K562 (cell line): ENCODE measurements at regions not wholly inside any gene's neighbourhood (a gene's known extent, or its start where the extent isn't known, plus 50 kb on each side); places are given as distances from the start of the nearest gene placed in this dataset.
A peak's percentile ranks its signal among the peaks of the same experiment; 100 is the strongest.

ENCODE experiments used
- ASH1L ChIP-seq: fragments of 450-650 bp; IDR thresholded peaks from 2 replicates; pipeline ENCODE4 v1.6.1; 2018; ENCODE audit warnings: borderline replicate concordance, mild to moderate bottlenecking, low read depth; ENCODE audit not compliant: partially characterized antibody
- E2F8 ChIP-seq: fragments of 450-650 bp; IDR thresholded peaks from 2 replicates; pipeline ENCODE4 v1.7.1; 2018; ENCODE audit warnings: mild to moderate bottlenecking, low read depth; ENCODE audit not compliant: partially characterized antibody
- HMGXB4 ChIP-seq: sonication (generic); formaldehyde crosslinking; IDR thresholded peaks from 2 replicates; pipeline ENCODE4 v1.8.1; 2023; ENCODE audit warnings: mild to moderate bottlenecking, missing genetic modification reagents
- IRF9 ChIP-seq: fragments of 450-650 bp; IDR thresholded peaks from 2 replicates; pipeline ENCODE4 v1.6.1; 2016; ENCODE audit warnings: missing biosample characterization, missing genetic modification characterization
- TF ChIP-seq, protein P1 (sequence below): fragments of 450-650 bp; IDR thresholded peaks from 2 replicates; pipeline ENCODE4 v1.6.1; 2016; ENCODE audit warnings: mild to moderate bottlenecking, moderate library complexity
- TF ChIP-seq, protein P2 (sequence below): sonication (generic); formaldehyde crosslinking; IDR thresholded peaks from 2 replicates; pipeline ENCODE4 v1.8.0; 2022; ENCODE audit warnings: missing genetic modification reagents, mild to moderate bottlenecking, moderate library complexity, borderline replicate concordance

DNA sequence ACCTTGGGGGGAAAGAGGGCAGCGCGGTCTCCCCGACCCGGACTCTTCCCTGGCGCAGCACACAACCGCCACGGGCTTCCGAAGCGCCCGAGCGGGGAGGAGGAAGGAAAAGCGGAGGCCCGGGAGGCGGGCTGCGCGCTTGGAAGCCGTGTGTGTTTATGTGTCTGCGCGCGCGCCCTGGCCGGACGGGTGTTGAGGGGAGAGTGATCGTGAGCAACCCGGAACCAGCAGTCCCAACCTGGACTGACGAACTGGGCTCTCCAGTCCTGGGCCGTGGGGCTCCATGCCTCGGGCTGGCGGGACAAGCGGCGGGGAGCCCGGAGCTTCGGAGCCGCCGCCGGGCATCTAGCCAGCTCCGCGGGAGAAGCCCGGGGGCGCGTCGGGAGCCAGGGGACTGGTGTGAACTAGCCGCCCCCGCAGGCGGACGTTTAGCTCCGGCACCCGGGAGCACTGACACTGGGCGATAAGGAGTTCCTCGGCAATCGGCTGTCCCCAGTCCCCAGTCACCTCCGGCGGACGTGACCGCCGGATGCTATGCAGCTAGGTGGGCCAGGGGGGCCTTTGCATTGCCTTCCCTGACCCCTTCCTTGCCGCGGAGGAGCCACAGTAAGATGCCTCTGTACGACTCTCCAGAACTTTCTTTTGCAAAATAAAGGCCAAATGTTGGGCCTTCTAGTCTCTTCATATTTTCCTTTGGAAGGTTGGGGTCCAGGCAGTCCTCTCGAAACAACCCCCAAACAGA lies 74.8 kb upstream of the BCOR start (continued):
- TF ChIP-seq, protein P1, sequence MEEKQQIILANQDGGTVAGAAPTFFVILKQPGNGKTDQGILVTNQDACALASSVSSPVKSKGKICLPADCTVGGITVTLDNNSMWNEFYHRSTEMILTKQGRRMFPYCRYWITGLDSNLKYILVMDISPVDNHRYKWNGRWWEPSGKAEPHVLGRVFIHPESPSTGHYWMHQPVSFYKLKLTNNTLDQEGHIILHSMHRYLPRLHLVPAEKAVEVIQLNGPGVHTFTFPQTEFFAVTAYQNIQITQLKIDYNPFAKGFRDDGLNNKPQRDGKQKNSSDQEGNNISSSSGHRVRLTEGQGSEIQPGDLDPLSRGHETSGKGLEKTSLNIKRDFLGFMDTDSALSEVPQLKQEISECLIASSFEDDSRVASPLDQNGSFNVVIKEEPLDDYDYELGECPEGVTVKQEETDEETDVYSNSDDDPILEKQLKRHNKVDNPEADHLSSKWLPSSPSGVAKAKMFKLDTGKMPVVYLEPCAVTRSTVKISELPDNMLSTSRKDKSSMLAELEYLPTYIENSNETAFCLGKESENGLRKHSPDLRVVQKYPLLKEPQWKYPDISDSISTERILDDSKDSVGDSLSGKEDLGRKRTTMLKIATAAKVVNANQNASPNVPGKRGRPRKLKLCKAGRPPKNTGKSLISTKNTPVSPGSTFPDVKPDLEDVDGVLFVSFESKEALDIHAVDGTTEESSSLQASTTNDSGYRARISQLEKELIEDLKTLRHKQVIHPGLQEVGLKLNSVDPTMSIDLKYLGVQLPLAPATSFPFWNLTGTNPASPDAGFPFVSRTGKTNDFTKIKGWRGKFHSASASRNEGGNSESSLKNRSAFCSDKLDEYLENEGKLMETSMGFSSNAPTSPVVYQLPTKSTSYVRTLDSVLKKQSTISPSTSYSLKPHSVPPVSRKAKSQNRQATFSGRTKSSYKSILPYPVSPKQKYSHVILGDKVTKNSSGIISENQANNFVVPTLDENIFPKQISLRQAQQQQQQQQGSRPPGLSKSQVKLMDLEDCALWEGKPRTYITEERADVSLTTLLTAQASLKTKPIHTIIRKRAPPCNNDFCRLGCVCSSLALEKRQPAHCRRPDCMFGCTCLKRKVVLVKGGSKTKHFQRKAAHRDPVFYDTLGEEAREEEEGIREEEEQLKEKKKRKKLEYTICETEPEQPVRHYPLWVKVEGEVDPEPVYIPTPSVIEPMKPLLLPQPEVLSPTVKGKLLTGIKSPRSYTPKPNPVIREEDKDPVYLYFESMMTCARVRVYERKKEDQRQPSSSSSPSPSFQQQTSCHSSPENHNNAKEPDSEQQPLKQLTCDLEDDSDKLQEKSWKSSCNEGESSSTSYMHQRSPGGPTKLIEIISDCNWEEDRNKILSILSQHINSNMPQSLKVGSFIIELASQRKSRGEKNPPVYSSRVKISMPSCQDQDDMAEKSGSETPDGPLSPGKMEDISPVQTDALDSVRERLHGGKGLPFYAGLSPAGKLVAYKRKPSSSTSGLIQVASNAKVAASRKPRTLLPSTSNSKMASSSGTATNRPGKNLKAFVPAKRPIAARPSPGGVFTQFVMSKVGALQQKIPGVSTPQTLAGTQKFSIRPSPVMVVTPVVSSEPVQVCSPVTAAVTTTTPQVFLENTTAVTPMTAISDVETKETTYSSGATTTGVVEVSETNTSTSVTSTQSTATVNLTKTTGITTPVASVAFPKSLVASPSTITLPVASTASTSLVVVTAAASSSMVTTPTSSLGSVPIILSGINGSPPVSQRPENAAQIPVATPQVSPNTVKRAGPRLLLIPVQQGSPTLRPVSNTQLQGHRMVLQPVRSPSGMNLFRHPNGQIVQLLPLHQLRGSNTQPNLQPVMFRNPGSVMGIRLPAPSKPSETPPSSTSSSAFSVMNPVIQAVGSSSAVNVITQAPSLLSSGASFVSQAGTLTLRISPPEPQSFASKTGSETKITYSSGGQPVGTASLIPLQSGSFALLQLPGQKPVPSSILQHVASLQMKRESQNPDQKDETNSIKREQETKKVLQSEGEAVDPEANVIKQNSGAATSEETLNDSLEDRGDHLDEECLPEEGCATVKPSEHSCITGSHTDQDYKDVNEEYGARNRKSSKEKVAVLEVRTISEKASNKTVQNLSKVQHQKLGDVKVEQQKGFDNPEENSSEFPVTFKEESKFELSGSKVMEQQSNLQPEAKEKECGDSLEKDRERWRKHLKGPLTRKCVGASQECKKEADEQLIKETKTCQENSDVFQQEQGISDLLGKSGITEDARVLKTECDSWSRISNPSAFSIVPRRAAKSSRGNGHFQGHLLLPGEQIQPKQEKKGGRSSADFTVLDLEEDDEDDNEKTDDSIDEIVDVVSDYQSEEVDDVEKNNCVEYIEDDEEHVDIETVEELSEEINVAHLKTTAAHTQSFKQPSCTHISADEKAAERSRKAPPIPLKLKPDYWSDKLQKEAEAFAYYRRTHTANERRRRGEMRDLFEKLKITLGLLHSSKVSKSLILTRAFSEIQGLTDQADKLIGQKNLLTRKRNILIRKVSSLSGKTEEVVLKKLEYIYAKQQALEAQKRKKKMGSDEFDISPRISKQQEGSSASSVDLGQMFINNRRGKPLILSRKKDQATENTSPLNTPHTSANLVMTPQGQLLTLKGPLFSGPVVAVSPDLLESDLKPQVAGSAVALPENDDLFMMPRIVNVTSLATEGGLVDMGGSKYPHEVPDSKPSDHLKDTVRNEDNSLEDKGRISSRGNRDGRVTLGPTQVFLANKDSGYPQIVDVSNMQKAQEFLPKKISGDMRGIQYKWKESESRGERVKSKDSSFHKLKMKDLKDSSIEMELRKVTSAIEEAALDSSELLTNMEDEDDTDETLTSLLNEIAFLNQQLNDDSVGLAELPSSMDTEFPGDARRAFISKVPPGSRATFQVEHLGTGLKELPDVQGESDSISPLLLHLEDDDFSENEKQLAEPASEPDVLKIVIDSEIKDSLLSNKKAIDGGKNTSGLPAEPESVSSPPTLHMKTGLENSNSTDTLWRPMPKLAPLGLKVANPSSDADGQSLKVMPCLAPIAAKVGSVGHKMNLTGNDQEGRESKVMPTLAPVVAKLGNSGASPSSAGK, result no peak
- TF ChIP-seq IRF9 (tag), result no peak
- TF ChIP-seq ASH1L, result no peak
- no peak for TF ChIP-seq HMGXB4 (CRISPR knock-in tag)
- no peak for TF ChIP-seq E2F8
- TF ChIP-seq, protein P2, sequence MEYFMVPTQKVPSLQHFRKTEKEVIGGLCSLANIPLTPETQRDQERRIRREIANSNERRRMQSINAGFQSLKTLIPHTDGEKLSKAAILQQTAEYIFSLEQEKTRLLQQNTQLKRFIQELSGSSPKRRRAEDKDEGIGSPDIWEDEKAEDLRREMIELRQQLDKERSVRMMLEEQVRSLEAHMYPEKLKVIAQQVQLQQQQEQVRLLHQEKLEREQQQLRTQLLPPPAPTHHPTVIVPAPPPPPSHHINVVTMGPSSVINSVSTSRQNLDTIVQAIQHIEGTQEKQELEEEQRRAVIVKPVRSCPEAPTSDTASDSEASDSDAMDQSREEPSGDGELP, result peak; percentile 74; the same call in 1 of the 2 replicates
